GM06990 (cell line): ENCODE measurements at regions not wholly inside any gene's neighbourhood (a gene's known extent, or its start where the extent isn't known, plus 50 kb on each side); places are given as distances from the start of the nearest gene placed in this dataset.
"Not testable (repeated sequence)": the region's sequence is repeated elsewhere in the genome, so short reads cannot be mapped to it uniquely, and the experiment has no call there.

Experiments
- DNase-seq: peaks from one replicate; pipeline ENCODE4 v3.0.0-alpha.2; 2011; ENCODE audit not compliant: insufficient read length; ENCODE audit errors: extremely low read depth
- H3K27me3 ChIP-seq: replicated peaks from 2 replicates; pipeline ENCODE4 v1.6.0; 2011; ENCODE audit warnings: low read length; ENCODE audit not compliant: control insufficient read depth, insufficient read depth
- H3K36me3 ChIP-seq: 2 replicates; pipeline ENCODE4 v1.5.1; 2011; ENCODE audit warnings: low read length; ENCODE audit not compliant: control insufficient read depth, insufficient read depth
- H3K4me3 ChIP-seq: replicated peaks from 2 replicates; pipeline ENCODE4 v1.5.1; 2011; ENCODE audit warnings: low read depth, mild to moderate bottlenecking, control low read depth, low read length
- TF ChIP-seq, protein P1 (sequence below): IDR thresholded peaks from 2 replicates; pipeline ENCODE4 v1.5.1; 2011; ENCODE audit warnings: low read length, control low read depth, mild to moderate bottlenecking, inconsistent platforms; ENCODE audit not compliant: insufficient read depth, poor library complexity, severe bottlenecking

GRCh38 chr22:22164541-22165272, 79.9 kb upstream of the VPREB1 start:
- no peaks in the 10 kb centered on the region for H3K27me3 ChIP-seq
- no peak overlapping the region for H3K4me3 ChIP-seq
- DNase-seq: peak; percentile 13
- no peaks in the 10 kb centered on the region for H3K36me3 ChIP-seq
- TF ChIP-seq, protein P1, sequence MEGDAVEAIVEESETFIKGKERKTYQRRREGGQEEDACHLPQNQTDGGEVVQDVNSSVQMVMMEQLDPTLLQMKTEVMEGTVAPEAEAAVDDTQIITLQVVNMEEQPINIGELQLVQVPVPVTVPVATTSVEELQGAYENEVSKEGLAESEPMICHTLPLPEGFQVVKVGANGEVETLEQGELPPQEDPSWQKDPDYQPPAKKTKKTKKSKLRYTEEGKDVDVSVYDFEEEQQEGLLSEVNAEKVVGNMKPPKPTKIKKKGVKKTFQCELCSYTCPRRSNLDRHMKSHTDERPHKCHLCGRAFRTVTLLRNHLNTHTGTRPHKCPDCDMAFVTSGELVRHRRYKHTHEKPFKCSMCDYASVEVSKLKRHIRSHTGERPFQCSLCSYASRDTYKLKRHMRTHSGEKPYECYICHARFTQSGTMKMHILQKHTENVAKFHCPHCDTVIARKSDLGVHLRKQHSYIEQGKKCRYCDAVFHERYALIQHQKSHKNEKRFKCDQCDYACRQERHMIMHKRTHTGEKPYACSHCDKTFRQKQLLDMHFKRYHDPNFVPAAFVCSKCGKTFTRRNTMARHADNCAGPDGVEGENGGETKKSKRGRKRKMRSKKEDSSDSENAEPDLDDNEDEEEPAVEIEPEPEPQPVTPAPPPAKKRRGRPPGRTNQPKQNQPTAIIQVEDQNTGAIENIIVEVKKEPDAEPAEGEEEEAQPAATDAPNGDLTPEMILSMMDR: no peak

DNA sequence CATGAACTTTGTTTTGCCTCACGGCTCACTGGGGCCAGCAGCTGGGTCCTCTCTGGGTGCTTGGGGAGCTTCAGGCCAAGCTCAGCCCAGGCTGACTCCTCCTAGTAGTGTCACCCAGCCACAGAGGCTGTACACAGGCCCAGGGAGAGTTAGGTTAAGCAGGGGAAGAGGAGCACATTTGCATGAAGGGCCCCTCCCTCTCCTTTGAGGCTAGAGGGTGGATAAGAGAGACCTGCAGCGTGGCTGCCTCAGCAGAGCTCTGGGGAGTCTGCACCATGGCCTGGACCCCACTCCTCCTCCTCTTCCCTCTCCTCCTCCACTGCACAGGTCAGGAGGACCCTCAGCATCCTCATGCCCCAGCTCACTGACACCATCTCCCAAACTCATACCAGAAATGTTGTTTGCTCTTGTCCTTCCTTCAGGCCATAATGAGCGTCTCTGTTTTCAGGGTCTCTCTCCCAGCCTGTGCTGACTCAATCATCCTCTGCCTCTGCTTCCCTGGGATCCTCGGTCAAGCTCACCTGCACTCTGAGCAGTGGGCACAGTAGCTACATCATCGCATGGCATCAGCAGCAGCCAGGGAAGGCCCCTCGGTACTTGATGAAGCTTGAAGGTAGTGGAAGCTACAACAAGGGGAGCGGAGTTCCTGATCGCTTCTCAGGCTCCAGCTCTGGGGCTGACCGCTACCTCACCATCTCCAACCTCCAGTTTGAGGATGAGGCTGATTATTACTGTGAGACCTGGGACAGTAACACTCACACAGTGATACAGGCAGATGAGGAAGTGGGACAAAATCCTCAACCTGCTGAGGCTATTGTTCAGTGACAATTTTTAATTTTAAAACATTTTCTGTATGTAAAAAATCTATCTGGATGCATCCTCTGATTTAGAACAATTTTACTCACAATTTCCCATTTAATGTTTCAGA, 82.4 kb upstream of the VPREB1 start:
- Histone ChIP-seq H3K36me3 (no peaks in the 10 kb centered on the region), H3K27me3 (no peaks in the 10 kb centered on the region), H3K4me3 (no peak overlapping the region)
- TF ChIP-seq, protein P1: no peak
- DNase-seq: peak; percentile 73

DNA sequence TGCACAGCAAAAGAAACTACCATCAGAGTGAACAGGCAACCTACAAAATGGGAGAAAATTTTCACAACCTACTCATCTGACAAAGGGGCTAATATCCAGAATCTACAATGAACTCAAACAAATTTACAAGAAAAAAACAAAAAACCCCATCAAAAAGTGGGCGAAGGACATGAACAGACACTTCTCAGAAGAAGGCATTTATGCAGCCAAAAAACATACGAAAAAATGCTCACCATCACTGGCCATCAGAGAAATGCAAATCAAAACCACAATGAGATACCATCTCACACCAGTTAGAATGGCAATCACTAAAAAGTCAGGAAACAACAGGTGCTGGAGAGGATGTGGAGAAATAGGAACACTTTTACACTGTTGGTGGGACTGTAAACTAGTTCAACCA, 83.8 kb upstream of the VPREB1 start:
- H3K36me3 ChIP-seq, H3K27me3 ChIP-seq, H3K4me3 ChIP-seq, DNase-seq: not testable (repeated sequence)

DNA sequence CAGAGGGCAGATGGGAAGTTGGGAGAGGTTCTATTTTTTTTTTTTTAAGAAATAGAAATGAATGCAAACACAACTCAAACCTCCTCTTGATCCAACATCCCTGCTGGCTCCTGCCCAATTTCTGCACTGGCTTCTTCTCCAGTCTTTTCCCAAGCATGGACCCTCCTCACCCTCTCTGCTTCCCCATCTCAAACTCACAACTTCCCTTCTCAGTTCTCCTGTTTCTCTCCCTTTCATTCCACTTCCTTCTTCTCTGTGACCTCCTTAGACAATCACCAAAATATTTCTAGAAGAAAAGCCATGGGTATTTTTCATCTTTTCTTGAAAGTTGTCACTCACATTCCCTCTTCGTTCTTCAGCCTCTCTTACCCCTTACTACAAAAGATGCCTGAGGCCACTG, 85.2 kb upstream of the VPREB1 start:
- TF ChIP-seq, protein P1: no peak
- no peak overlapping the region for H3K4me3 ChIP-seq
- H3K27me3 ChIP-seq: no peaks in the 10 kb centered on the region
- H3K36me3 ChIP-seq: no peaks in the 10 kb centered on the region
- no peak for DNase-seq

- no peak for DNase-seq
- no peaks in the 10 kb centered on the region for H3K27me3 ChIP-seq
- TF ChIP-seq, protein P1: no peak
- no peak overlapping the region for H3K4me3 ChIP-seq
- no peaks in the 10 kb centered on the region for H3K36me3 ChIP-seq
These were observed 85.6 kb upstream of the VPREB1 start for GRCh38 chr22:22158965-22159364.

DNA sequence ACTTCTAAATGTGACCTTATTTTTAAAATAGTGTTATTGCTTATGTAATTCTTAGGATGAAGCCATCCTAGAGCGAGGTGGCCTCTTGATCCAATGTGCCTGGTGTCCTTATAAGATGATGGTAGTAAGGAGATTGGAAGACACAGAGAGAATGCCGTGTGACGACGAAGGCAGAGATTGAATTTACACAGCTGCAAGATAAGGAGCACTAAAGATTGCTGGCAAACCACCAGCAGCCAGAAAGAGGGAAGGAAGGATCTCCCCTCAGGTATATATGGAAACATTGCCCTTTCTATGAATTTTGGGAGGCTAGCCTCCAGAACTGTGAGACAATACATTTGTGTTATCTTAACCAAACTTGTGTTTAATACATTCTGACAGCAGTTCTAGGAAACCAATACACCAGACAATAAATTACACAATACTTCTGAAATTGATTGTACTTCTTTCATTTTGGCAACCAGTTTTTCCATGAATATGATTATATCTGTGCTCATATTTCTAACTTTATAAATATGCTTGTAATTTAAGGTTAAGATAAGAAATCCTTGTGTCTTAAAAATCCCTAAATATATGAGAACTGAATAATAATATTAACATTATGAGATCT, 86.3 kb upstream of the VPREB1 start:
- TF ChIP-seq, protein P1: no peak
- DNase-seq: no peak
- Histone ChIP-seq H3K36me3 (no peaks in the 10 kb centered on the region), H3K4me3 (no peak overlapping the region), H3K27me3 (no peaks in the 10 kb centered on the region)
